HL-60 (cell line): ENCODE measurements at regions not wholly inside any gene's neighbourhood (a gene's known extent, or its start where the extent isn't known, plus 50 kb on each side); places are given as distances from the start of the nearest gene placed in this dataset.

Experiments
- CTCF ChIP-seq: IDR thresholded peaks from one replicate; pipeline ENCODE4 v1.5.1; 2011; ENCODE audit warnings: low read length, control low read depth, inconsistent platforms; ENCODE audit not compliant: insufficient read depth
- GABPA ChIP-seq: IDR thresholded peaks from 2 replicates; pipeline ENCODE4 v1.6.1; 2012; ENCODE audit warnings: low read depth
- POLR2AphosphoS5 ChIP-seq: IDR thresholded peaks from 2 replicates; pipeline ENCODE4 v1.6.1; 2012; ENCODE audit warnings: low read depth
- REST ChIP-seq: IDR thresholded peaks from 2 replicates; pipeline ENCODE4 v1.6.1; 2012; ENCODE audit warnings: low read depth; ENCODE audit not compliant: insufficient replicate concordance
- SPI1 ChIP-seq: IDR thresholded peaks from 2 replicates; pipeline ENCODE4 v1.6.1; 2012; ENCODE audit warnings: low read depth, mild to moderate bottlenecking, borderline replicate concordance

GRCh38 chr16:76650582-76650981 is 373.4 kb downstream of the CNTNAP4 start:
- TF ChIP-seq CTCF (no peak), REST (no peak), POLR2AphosphoS5 (no peak), SPI1 (no peak), GABPA (no peak)
